ENCODE measurements at regions not wholly inside any gene's neighbourhood (a gene's known extent, or its start where the extent isn't known, plus 50 kb on each side); places are given as distances from the start of the nearest gene placed in this dataset.

DNA sequence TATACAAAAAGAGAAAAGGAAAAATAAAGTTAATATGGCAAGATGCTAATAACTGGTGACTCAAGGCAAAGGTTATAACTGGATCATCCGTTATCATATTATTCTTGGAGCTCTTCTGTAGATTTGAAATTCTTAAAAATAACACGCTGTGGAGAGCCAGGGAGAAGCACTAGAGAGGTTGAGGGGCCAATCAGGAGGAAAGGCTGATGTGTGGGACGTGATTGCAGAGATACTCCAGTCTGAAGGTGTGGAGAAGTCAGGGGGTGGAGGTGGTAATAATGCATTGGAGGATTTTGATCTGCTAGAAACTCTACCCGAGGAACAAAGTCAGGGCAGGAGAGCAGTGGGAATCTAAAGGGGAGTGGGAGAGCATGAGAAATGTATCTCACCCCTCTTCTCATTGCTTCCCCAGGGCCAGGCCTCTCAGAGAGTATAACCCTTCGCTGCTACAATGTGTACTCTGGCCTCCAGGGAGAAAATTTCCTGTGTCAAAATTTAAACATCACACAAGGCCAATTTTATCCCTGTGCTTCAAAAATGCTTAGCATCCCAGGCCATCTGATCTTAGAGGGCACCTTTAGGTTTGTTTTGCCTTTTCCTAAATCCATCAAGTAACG, 211.5 kb upstream of the SEMA6D start:
- no peak for DNase-seq (ENCODE audit: low read depth)

DNA sequence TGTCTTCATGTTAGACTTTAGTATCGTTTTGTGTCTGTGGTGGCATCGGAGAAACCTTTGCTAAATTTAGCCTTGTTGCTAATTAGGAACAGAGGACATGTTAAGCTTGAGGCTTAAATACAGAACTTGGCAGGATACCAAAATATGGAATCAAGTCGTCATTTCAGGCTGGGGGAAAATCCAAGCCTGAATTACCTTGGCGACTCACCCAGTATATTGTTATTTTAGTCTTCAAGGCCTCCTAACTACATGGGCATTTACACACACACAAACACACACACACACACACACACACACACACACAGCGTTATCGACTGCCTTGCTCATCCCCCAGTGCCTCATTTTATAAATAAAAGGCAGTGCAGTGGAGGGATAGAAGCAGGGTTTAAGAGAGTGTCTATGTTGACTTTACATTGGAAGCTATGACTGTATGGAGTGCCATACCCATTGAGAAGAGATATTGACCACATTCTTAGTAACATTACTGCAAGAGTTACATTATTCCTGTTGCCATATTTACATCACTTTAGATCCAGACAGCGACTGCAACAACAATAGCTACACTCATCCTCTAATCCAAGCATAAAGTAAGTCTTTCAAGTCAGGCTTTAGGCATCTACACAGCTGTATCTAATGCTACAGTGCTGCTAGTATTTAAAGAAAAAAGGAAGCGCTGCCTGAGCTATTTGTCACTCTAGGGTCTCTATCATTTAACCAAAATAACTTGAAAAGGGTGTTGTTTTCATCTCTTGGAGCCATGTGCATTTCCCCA, 210.8 kb upstream of the SEMA6D start:
- DNase-seq (ENCODE audit: low read depth) = no peak

DNA sequence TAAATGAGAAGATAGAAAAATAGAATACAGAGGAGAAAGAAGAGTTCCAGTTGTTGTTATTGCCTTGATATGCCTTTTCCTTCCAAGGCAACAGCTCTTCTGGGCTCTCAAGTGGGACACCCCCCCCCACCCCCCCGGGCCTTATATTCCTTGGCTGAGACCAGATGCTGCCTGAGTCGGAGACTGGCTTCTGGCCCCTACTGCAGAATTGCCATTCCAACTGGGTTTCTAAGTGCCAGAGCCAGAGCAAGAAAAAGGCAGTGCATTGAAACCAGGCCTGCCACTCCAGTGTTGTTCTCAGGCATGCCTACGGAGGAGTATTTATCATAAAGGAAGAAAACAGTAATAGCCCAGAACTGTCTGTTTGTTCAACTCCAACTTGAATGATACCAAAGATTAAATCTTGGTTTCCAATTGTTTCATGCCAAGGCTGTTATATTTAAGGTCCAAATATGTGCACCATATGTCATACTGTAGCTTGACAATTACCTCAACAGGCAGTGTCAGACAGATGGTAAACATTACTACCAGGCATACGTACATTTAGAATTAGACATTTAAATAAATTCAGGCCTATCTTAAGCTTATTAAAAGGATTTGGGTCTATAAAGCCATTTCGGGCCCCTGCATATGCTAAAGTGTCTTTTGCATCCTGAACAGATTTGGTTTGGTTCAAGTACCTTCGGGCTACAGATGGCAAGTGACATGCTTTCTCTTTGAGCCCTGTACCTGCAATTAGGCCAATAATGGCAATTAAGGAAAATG, 209.9 kb upstream of the SEMA6D start:
- DNase-seq (ENCODE audit: low read depth) = no peak

DNA sequence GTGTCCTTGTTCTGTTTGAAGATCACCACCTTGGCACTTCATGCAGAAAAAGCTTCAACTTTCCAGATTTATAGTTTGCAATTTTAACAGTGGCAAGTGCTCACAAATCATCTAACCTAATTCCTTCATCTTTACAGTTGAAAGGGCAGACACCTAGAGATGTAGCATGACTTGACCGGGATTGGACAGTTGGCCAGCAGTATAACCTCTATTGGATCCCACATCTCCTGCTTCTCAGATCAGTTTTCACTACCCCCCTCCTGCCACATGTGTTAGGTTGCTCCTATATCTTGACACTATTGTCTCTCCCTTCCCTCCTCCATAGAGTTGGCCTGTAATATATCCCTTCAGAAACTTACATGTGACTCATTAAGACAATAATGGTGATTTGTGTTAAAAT, 206.0 kb upstream of the SEMA6D start:
- no peak for DNase-seq (ENCODE audit: low read depth)

DNA sequence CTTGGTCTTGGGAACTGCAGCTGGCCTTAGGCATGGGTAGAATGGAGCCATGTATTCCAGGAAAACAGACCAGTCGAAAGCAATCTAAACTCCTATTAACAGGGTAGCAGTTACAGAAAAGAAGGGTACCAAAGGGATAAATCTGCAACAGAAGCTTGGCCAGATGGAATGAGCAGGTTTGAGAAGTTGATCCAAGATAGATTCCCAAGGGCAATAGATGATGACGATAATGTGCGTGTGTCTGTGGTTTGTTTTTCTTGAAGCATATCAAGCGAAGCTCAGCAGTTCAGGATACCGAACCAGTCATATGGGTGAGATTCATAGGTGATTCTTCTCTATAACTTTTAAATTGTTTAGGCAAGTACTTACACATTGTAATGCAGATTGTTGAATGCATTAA, 203.8 kb upstream of the SEMA6D start:
- no peak for DNase-seq (ENCODE audit: low read depth)

DNA sequence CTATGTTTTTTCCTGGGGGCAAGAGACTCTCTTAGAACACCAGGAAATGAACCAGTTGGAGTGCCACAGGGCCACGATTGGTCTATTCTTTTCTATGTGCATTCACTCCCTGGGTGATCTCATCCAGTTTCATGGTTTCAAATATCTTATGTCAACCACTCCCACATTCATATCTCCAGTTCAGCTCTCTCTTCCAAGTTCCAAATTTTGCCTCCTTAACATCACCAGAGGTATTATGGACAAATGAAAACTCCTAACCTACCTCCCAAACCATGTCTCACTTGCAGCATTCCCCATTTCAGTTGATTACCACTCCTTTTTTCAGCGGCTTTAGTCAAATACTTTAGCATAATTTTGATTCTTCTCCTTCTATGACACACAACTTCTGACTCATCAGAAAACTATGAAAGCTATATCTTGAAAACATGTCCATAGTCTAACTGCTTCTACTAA, 203.1 kb upstream of the SEMA6D start:
- DNase-seq (ENCODE audit: low read depth) = no peak

DNA sequence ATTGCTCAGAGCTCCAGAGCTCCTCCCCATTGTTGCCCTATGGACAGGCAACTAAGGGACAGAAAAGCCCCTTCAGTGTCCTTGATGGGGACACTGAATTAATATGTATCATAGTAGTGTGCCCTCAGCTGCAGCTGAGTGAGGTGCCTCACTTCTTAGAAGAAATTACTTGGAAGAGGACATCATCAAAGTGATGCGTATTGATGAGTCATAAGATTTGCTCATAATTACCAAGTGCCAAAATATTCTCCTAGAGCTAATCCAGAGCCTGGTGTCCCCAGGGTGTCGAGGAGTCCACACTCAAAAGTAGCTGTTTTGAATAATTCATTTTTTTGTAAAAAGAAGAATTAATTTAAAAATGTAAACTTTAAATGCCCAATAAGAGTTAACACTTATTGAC, 200.7 kb upstream of the SEMA6D start:
- DNase-seq (ENCODE audit: low read depth) = no peak

DNA sequence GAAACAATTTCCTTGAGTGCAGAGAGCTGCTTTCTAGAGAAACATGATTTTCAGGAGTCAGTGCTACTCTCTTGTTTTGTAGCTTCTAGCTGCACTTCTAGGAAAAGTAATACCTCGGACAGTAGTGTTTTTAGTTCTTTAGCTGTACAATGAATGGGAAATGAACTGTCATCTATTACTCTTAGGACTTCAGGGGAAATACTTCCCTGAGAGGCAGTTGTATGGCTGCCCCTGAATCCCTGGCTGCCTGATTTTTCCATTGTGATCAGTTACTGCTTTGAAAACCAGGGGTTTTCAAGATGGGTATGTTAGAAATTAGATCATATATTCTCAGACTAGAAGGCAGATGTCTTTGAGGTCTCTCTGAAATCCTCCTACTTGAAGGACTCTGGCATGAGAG, 200.3 kb upstream of the SEMA6D start:
- DNase-seq (ENCODE audit: low read depth) = no peak

DNA sequence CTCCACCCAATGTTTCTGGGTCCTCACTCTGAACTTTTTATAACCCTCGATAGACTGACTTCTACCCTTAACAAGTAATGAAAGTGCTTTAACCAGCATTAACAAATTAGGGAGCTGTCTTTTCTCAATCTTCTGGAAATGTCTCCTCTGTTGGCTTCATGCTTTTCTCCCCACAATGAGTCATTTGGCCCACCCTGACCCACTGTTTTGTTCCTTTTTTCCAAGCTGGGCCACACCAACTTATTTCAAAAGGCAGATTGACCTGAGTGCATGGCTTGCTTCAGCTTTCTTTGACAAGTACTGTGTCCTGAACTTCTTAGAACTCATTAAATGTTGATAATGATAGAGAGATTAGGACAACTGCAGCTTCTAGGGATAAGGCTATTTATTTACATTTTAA, 199.6 kb upstream of the SEMA6D start:
- DNase-seq (ENCODE audit: low read depth) = no peak

DNA sequence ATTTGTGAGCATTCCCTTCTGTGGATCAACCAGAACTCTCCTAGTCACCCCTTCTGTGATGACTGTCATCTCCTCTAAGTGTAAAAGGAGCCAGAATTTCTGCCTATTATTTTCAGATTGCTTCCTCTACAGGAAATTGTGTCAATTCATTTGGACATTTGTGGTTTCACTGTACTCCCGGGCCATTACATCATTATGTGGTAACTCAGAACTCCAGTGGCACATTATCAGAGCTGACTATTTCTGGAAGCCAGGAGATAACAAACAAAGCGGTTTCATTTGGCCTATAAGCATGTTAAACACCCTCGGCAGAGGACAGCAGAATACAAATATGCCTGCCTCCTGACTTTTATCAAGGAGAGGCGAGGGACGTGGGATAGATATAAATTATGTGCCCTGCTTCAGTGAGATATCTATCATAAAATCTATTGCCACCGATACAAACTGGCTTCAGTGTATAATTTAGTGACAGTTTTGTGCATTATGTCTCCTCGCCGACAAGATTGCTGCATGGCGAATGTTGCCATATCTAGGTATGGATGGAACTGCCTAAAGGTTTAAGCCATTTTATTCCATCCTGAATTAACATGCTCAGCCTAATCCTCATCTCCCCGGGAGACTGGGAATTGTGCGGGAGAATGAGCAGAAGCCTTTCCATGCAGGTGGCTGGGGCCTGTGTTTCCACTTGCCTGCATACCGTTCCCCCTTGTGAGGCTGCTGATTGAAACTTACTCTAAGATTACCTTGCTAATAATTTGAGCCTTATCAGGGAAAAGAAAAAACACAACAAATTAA, 193.4 kb upstream of the SEMA6D start:
- no peak for DNase-seq (ENCODE audit: low read depth)

DNA sequence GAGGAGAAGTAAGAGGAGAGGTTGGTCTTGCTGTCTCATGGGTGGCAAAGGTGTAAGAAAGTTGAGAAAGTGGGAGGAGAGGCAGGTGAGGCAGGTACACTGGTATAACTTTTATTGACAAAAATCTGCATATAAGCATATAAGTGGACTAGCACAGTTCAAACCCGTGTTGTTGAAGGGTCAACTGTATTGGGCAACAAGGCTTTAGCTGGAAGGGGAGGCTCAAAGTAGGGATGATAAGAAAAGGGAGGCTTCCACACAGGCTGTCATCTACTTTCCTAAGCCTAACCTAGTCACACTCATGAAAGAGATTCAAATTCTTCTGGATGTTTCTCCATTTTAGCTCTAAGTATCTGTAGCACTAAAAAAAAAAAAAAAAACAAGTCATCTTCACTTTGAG, 188.1 kb upstream of the SEMA6D start:
- no peak for DNase-seq (ENCODE audit: low read depth)

DNA sequence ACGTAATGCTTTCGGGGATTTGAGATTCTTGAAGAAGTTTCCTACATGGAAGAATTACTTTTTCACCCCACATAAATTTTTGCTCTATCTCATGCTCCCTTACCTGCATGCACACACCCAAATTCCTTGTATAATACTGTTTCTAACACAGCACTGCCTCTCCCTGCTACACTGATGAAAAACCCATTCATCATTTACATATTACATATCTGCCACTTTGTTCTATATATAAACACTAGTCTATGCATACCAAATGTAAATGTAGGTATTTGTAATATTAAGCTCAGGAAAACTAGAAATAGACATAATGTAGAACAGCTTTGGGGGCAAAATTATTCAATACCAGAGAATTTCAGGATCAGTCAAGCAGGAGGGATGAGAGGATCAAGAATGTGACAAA, 182.6 kb upstream of the SEMA6D start:
- DNase-seq (ENCODE audit: low read depth) = no peak

DNA sequence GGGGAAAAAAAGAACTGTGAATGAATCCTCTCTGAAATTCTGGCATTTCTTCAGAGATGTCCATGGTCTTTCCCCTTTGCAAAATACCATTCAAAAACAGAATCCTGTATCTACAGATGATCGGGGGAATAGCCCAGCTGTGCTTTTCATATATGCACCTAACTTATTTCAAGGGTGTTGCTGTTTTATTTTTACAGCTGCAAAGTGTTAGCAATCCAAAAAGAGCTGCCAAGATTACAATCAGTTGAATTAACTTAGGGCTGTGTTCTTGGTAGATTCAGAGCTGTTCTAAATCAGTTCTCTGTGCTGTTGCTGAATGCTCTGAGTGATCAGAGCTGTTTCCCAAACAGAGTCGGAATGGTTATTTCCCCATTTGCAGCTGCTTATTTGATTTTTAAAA, 175.7 kb upstream of the SEMA6D start:
- no peak for DNase-seq (ENCODE audit: low read depth)

DNA sequence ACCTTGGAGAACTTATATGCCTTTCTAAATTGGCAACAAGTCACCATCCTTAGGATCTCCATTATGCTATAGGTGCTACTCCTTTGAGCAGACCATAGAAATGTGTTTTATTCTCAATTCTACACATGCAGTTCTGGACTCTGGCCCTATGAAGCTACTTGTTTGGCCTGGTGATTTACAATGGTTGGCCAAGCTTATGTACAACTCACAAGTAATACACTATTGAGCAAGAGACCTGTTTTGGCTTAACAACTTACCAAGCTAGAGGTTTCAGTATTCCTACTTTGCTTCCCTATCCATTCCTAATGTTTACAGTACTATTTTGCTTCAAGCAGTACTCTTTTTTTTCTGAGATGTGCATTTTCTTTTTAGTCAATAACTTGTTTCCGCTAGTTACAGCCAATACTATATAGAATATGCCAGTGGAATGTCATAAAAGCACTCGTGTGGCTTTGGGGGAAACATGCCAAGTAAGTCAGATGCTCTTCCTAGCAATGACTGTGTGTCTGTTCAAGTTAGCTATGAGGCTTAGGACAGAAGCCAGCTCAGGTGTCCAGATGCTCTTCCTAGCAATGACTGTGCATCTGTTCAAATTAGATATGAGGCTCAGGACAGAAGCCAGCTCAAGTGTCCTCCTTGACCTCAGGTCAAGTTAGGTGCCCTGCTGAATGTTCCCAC, 174.9 kb upstream of the SEMA6D start:
- no peak for DNase-seq (ENCODE audit: low read depth)

DNA sequence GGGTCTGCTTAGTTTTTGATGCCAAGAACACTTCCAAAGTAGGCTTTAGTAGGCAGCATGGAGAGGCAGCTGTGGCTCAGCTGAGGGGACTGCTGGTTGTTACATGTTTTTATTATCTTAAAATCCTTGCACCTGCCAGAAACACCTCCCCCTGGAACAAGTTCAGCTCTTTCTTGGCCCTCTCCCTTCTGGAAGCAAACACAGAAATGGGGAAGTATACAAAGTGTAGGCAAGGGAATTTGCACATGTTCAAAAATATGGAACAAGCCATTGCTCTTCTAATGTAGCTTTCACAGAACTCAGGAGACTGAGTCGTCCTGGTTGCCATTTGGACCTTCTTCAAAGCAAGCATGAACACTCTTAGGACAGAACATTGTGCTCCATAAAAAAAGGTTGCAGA, 169.1 kb upstream of the SEMA6D start:
- no peak for DNase-seq (ENCODE audit: low read depth)

DNA sequence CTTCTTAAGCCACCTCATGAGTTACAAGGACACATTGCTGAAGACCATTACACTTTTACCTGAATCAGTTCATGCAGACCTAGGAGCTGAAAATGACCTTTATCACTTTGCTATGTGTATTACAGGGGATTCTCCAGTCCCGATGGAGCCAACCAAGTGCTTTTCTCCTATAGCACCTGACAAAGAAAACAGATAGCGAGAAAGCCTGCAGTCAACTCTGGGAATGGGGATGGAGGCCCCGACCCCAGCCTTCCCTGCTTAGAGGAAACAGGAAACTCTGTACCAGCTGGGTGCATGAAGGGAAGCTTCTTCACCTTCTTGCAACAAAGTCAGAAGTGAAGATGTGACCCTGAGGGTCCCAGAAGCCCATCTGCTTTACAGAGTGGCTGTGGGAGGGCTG, 168.3 kb upstream of the SEMA6D start:
- DNase-seq (ENCODE audit: low read depth) = no peak

DNA sequence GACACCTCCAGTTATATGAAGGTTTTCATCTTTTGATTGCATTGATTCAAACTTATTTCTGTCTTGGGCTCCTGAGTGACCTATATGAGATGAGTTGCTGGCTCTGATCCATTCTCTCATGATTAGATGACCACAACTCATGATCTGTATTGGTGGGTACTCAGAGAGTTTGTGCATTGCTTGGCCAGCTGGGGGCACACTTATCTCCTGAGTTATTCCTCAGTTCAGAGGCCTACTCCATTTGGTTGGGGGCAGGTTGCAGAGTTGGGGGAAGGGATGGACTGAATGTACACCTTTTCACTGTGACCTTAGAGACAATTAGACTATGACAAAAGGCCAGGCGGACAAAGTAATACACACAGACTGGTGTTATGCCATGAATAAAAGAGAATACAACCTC, 166.2 kb upstream of the SEMA6D start:
- no peak for DNase-seq (ENCODE audit: low read depth)

DNA sequence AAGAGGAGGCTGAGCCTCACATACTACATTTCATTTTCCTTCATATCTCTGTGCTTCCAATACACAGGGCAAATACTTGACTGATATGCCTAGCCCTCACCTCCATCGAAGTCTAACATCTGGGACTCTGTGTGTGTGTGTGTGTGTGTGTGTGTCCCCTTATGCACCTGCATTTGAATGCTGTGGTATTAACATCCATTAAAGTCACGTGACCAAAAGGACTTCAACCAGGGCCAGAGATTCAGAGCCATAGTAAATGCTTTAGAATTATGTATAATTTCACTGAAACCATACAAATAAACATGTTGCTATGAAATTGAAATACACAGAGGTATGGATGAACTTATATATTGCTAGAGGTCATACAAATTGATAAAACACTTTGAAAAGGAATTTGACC, 165.8 kb upstream of the SEMA6D start:
- no peak for DNase-seq (ENCODE audit: low read depth)

DNA sequence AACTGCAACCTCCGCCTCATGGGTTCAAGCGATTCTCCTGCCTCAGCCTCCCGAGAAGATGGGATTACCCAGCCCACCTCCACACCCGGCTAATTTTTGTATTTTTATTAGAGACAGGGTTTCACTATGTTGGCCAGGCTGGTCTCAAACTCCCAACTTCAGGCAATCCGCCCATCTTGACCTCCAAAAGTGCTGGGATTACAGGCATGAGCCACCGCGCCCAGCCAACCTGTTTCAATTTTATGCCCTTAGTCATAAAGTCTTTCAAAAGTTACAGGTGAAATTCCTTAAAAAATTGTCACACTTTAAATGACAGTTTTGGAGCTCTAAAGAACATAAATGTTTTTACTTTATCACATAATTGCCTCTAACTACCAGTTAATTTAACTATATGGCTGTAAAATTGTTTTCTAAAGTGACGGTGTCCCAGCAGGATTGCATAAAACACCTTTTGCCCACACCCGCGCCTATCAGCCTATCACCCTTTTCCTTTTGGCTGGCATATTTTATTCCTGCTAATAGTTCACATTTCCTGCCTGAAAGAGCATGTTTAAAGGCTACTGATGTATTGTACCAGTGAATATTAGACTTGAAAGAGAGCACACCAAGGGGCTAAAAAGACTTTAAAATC, 164.2 kb upstream of the SEMA6D start:
- no peak for DNase-seq (ENCODE audit: low read depth)

DNA sequence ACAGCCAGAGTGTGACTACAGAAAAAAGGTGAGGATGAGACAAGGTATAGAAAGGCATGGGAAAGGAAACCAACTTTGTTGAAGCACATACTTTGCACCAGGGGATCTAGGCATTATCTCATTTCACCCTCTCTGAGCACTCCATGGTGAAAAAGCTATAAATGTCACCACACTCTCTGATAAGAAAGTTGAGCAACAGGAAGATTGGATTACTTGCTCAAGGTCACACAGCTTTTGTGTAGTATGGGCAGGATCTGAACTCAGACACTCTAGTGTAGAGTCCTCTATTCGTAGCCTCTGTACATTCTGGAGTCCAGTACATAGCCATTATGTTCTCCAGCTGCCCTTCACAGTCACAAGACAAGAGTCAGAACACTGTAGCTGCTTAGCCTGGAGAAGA, 163.4 kb upstream of the SEMA6D start:
- no peak for DNase-seq (ENCODE audit: low read depth)

DNA sequence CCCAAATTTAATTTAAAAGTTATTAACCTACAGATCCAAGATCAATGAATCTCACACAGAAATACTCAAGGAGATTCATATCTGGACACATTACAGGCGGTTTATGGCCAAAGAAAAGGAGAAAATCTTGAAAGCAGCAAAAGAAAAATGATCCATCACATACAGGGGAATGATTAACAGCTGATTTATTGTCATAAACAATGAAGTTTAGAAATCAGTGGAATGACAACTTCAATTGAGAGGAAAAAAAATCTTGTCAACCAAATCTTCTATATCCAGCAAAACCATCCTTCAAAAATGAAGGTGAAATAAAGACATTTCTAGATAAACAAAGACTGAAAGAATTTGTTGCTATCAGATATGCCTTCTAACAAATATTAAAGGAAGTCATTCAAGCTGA, 156.2 kb upstream of the SEMA6D start:
- DNase-seq (ENCODE audit: low read depth) = no peak
